T-helper 22 cell (primary cell): ENCODE measurements at regions not wholly inside any gene's neighbourhood (a gene's known extent, or its start where the extent isn't known, plus 50 kb on each side); places are given as distances from the start of the nearest gene placed in this dataset.
"Not testable (repeated sequence)": the region's sequence is repeated elsewhere in the genome, so short reads cannot be mapped to it uniquely, and the experiment has no call there.

Experiments
- DNase-seq: peaks from one replicate; pipeline ENCODE4 v3.0.0-alpha.2; 2020; ENCODE audit warnings: low read depth

GRCh38 chr7:3094701-3095445 is 51.2 kb upstream of the CARD11 start:
- DNase-seq, result peak; percentile 25

DNA sequence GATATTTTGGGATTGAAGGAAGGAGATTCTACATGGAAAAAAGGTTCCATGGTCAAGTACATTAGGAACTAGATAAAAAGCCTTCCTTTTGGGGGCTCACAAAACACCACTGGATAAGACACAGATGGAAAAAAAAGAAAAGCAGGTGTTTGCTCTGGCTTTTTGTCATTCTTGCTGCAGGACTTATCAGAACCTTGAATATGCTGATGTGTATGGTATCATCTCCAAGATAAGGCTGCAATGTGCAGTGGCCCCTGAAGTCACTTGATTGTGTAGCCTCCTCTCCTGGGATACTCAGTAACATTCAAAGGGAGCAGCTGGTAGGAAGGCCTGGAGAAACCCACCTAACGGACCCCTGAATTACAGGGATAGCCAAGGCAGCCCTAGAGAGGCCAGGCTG is 54.1 kb upstream of the CARD11 start:
- no peak for DNase-seq

GRCh38 chr7:3102159-3102558 is 58.5 kb upstream of the CARD11 start:
- no peak for DNase-seq

- no peak for DNase-seq
Measured at GRCh38 chr7:3103614-3104398, 60.1 kb upstream of the CARD11 start.

- DNase-seq, result no peak
Measured at GRCh38 chr7:3105856-3106255, 62.2 kb upstream of the CARD11 start.

DNA sequence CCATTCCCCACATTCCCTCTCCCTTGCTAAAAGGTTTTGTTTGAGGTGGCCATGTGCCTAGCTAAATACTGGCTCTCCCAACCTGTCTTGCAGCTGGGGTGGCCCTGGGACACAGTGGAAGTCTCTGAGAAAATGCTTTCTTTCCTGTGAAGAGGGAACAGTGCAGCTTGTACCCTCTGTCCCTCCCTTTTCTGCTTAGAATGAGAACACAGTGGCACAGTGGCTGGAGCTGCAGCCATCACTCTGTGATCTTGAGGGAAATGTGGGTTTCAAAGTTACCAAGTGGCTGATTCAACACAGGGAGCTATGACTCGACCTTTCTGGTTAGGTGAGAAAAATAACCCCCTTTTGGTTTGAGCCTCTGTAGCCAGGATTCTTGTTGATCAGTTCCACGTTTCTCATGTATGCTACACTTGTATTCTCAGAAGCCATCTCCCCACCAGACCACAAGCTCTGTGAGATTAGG is 62.7 kb upstream of the CARD11 start:
- DNase-seq, result no peak

GRCh38 chr7:3107228-3107763 is 63.6 kb upstream of the CARD11 start:
- DNase-seq, result no peak

GRCh38 chr7:3107889-3108570 is 64.4 kb upstream of the CARD11 start:
- no peak for DNase-seq

GRCh38 chr7:3109311-3109915 is 65.7 kb upstream of the CARD11 start:
- DNase-seq, result no peak

- DNase-seq, result no peak
Measured at GRCh38 chr7:3112479-3113134, 68.9 kb upstream of the CARD11 start.

DNA sequence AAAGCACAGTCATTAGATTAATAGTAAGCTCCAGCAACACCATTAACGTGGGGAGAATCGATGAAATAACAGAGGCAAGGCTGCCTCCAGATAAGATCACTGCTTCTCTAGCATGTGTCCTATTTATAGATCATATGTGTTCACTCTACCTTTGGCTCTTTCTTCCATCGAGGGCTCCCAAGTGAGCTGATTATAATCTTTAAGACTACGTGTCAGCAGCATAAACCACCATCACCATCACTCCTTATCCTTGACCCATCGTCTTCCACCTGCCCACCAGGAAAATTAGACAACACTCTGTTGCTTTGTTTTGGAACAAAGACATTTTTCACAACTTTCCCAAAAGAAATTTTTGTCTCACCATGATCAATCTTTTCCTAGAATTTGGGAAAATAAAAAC is 71.2 kb upstream of the CARD11 start:
- DNase-seq, result no peak

GRCh38 chr7:3117081-3117480 is 73.4 kb upstream of the CARD11 start:
- no peak for DNase-seq

DNA sequence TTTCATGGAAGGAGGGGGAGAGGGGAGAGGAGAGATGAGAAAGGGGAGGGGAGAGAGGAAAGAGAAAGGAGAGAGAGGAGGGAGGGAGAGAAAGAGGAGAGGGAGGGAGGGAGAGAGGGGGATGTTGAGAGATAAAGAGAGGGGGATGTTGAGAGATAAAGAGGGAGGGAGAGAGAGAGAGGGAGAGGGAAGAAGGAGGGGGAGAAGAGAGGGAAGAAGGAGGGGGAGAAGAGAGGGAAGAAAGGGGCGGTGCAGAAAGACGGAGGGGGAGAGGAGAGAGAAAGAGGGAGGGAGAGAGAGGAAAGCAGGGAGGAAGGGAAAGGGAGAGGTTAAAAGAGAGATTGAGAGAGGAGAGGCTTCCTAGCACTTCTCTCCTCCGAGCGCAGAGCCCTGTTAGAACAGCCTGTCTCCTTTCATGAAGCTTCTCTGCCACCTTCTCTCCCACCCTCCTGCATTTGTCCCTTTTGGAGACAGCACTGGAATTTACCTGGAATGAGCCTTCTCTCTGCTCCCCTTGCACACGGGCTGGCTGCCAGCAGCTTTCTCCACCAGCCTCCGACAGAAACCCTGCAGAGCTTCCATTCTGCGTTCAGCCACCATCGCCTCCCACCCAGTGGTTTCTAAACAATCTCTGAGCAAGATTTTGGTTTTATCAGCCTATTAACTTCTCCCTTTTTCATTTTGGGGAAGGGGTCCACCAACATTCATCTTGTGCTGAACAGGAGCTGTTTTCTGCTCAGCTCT is 74.0 kb upstream of the CARD11 start:
- DNase-seq, result no peak

GRCh38 chr7:3119352-3119927 is 75.8 kb upstream of the CARD11 start:
- DNase-seq, result not testable (repeated sequence)

DNA sequence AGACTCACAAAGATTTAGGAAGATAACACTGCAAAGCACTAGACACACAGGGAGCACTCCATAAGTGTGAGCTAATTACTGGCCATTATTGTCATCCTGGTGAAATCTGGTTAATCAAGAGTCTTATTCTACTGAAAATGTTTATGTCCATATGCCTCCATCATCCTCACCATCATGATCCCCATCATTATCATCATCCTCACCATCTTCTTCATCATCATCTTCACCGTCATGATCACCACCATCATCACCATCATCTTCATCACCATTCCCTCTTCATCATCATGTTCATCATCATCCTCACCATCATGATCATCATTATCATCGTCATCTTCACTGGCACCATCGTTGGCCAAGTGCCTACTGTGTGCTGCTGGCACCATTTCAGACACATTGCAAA is 76.3 kb upstream of the CARD11 start:
- no peak for DNase-seq

DNA sequence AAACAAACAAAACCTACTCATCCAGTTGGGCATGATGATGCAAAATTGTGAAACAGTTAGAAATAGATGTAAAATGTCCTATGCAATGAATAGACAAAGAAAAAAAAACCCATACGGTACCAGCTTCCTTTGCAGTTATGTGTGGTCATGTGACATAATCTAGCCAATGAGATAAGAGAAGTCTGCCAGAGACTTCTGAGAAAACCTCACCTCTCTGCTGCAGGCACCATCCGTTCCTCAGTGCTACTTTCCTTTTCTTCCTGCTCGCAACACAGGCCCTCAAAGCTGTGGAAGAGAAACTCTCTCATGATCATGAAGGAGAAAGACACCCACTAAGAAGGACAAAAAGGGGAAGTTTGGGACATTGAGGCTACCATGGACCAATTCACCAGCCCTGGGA is 76.8 kb upstream of the CARD11 start:
- DNase-seq, result no peak

- DNase-seq, result no peak
Measured at GRCh38 chr7:3128857-3129490, 85.3 kb upstream of the CARD11 start.

DNA sequence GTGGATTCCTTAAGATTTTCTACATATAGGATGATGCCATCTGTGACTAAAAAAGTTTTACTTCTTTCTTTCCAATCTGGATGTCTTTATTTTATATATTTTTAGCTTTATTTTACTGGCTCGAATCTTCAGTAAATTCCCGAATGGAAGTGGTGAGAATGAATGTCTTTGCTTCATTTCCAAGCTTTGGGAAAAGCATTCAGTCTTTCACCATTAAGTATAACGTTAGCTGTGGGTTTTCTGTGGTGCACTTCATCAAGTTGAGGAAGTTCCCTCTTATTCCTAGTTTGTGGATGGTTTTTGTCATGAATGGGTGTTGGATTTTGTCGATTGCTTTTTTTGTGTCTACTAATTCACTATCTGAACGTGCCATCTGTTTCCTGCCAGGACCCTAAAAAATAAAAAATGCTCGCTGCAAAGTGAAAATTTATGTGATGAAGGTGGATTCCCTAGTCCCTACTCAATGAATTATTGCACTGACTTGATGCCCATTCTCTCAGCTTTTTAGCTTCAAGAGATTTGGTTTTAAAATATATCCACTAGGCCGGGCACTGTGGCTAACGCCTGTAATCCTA is 90.2 kb upstream of the CARD11 start:
- DNase-seq, result no peak

- DNase-seq, result no peak
Measured at GRCh38 chr7:3134745-3135144, 91.1 kb upstream of the CARD11 start.

DNA sequence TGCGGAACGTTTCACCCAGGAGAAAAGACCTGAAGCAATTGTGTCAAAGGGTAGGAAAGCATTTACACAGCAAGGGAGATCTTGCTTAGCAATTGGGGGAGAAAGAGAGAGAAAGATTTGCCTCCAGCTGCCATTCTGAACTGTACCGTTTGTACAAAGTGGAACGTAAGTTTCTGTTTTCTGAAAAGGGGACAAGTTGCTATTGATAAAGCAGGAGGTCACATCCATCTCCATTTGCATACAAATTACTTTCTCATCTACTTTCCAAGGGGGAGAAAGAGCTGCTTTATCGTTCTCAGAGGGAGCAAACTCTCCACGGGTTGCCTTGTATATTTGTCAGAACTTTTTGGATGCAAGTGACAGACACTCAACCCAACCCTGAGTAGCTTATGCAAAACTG is 92.0 kb upstream of the CARD11 start:
- DNase-seq, result no peak
